ENCODE measurements at regions not wholly inside any gene's neighbourhood (a gene's known extent, or its start where the extent isn't known, plus 50 kb on each side); places are given as distances from the start of the nearest gene placed in this dataset.
"Not testable (repeated sequence)": the region's sequence is repeated elsewhere in the genome, so short reads cannot be mapped to it uniquely, and the experiment has no call there.

- DNase-seq = no peak
These were observed 172.8 kb downstream of the VAPA start for GRCh38 chr18:10086458-10087210.

GRCh38 chr18:10088734-10089133 is 174.9 kb downstream of the VAPA start:
- DNase-seq = no peak

GRCh38 chr18:10089881-10090280 is 176.1 kb downstream of the VAPA start:
- DNase-seq = no peak

GRCh38 chr18:10090668-10091067 is 176.9 kb downstream of the VAPA start:
- DNase-seq = no peak

- no peak for DNase-seq
These were observed 179.6 kb downstream of the VAPA start for GRCh38 chr18:10093445-10093844.

- DNase-seq = no peak
These were observed 180.3 kb downstream of the VAPA start for GRCh38 chr18:10094154-10094553.

GRCh38 chr18:10094655-10095054 is 180.8 kb downstream of the VAPA start:
- no peak for DNase-seq

GRCh38 chr18:10095356-10095755 is 181.5 kb downstream of the VAPA start:
- no peak for DNase-seq

- DNase-seq = no peak
These were observed 185.8 kb downstream of the VAPA start for GRCh38 chr18:10099539-10100140.

GRCh38 chr18:10100196-10100595 is 186.4 kb downstream of the VAPA start:
- no peak for DNase-seq

- DNase-seq = no peak
These were observed 187.3 kb downstream of the VAPA start for GRCh38 chr18:10100941-10101701.

GRCh38 chr18:10101729-10102128 is 187.9 kb downstream of the VAPA start:
- no peak for DNase-seq

GRCh38 chr18:10105118-10105517 is 191.3 kb downstream of the VAPA start:
- DNase-seq = not testable (repeated sequence)

GRCh38 chr18:10111191-10111590 is 197.4 kb downstream of the VAPA start:
- no peak for DNase-seq

- no peak for DNase-seq
These were observed 198.1 kb downstream of the VAPA start for GRCh38 chr18:10111944-10112343.

- DNase-seq = no peak
These were observed 199.6 kb downstream of the VAPA start for GRCh38 chr18:10113121-10114022.

GRCh38 chr18:10114717-10115463 is 201.1 kb downstream of the VAPA start:
- no peak for DNase-seq

- no peak for DNase-seq
These were observed 202.8 kb downstream of the VAPA start for GRCh38 chr18:10116574-10116973.

GRCh38 chr18:10119528-10119927 is 205.7 kb downstream of the VAPA start:
- no peak for DNase-seq

GRCh38 chr18:10119991-10120390 is 206.2 kb downstream of the VAPA start:
- no peak for DNase-seq

GRCh38 chr18:10120622-10121021 is 206.8 kb downstream of the VAPA start:
- no peak for DNase-seq

- no peak for DNase-seq
These were observed 207.2 kb downstream of the VAPA start for GRCh38 chr18:10121028-10121427.

Measured in NCI-H2171 (cell line).